ENCODE measurements at regions not wholly inside any gene's neighbourhood (a gene's known extent, or its start where the extent isn't known, plus 50 kb on each side); places are given as distances from the start of the nearest gene placed in this dataset.

- Mint-ChIP-seq H3K4me1 (no peaks in the 10 kb centered on the region), H3K27me3 (peaks cover 7% of the 10 kb centered on the region), H3K9me3 (no peaks in the 10 kb centered on the region), H3K27ac (no peak overlapping the region), H3K36me3 (no peaks in the 10 kb centered on the region), H3K4me3 (no peak overlapping the region)
- DNase-seq (no peak), ATAC-seq (ENCODE audit: low read depth) (no peak)
- POLR2A ChIA-PET: no interaction called here
These were observed 88.2 kb upstream of the HAND1 start for GRCh38 chr5:154566146-154566680.

DNA sequence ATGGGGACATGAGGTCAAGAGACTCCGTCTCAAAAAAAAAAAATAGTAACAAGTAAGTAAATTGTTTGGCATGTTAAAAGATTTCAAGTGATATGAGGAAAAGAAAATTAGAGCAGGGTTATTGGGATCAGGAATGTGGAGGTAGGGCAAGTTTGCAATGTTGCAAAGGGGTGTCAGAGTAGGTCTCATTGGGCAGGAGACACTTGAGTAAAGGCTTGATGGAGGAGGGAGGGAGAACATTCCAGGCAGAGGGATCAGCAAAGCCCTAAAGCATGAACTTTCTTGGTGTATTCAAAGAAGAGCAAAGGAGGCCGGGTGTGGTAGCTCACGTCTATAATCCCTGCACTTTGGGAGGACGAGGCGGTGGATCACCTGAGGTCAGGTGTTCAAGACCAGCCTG lies 87.1 kb upstream of the HAND1 start:
- Mint-ChIP-seq H3K27me3 (peaks cover 8% of the 10 kb centered on the region), H3K4me3 (no peak overlapping the region), H3K27ac (no peak overlapping the region), H3K9me3 (no peaks in the 10 kb centered on the region), H3K4me1 (no peaks in the 10 kb centered on the region), H3K36me3 (no peaks in the 10 kb centered on the region)
- DNase-seq (no peak), ATAC-seq (ENCODE audit: low read depth) (no peak)
- POLR2A ChIA-PET: no interaction called here

DNA sequence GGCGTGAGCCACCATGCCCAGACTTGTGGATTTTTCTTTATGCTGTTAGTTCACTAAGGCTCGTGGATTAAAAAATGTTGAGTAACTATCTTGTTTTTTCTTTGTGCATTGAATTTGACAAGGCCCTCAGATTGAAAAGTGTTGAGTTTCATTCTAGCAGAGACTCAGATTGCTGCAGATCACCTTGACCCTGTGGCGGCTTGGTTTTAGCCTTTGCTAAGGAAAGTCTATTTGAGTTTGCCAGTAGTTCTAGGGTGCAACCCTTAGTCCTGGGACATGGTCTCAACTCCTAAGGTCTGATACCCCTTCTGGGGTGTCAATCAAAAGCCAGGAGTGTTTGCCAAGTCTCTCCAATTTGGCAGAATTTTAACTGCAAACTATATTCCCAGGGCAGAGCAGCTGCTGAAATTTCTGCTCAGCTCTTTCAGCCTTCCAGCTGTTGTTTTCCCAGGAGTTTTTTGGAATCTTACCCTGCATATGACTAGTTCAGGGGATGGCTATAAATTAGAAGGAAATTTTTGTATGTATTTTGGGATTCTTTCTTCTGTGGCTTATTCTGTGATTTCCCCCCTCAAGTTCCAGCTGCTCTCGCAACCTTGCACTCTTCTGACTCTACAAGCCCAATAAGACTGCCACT lies 84.3 kb upstream of the HAND1 start:
- no peak overlapping the region for H3K27ac Mint-ChIP-seq
- POLR2A ChIA-PET: no interaction called here
- H3K27me3 Mint-ChIP-seq: peaks cover 10% of the 10 kb centered on the region
- DNase-seq (no peak), ATAC-seq (ENCODE audit: low read depth) (no peak)
- H3K4me1 Mint-ChIP-seq: no peaks in the 10 kb centered on the region
- H3K9me3 Mint-ChIP-seq: no peaks in the 10 kb centered on the region
- no peaks in the 10 kb centered on the region for H3K36me3 Mint-ChIP-seq
- no peak overlapping the region for H3K4me3 Mint-ChIP-seq

- POLR2A ChIA-PET: no interaction called here
- no peak for DNase-seq
- H3K27ac Mint-ChIP-seq: no peak overlapping the region
- H3K4me1 Mint-ChIP-seq: no peaks in the 10 kb centered on the region
- no peaks in the 10 kb centered on the region for H3K36me3 Mint-ChIP-seq
- peaks cover 4% of the 10 kb centered on the region for H3K27me3 Mint-ChIP-seq
- no peak for ATAC-seq (ENCODE audit: low read depth)
- no peak overlapping the region for H3K4me3 Mint-ChIP-seq
- peaks cover 4% of the 10 kb centered on the region for H3K9me3 Mint-ChIP-seq
These were observed 81.6 kb upstream of the HAND1 start for GRCh38 chr5:154559398-154560276.

GRCh38 chr5:154557548-154557947 lies 79.5 kb upstream of the HAND1 start:
- ATAC-seq (ENCODE audit: low read depth): no peak

GRCh38 chr5:154547551-154547950 lies 69.5 kb upstream of the HAND1 start:
- Mint-ChIP-seq H3K4me3 (no peak overlapping the region), H3K27me3 (peaks cover 44% of the 10 kb centered on the region)
- POLR2A ChIA-PET: no interaction called here

More at GRCh38 chr5:154557548-154557947, 79.5 kb upstream of the HAND1 start:
- Mint-ChIP-seq H3K27me3 (peaks cover 5% of the 10 kb centered on the region), H3K4me1 (no peaks in the 10 kb centered on the region), H3K9me3 (peaks cover 4% of the 10 kb centered on the region), H3K4me3 (no peak overlapping the region), H3K27ac (no peak overlapping the region), H3K36me3 (no peaks in the 10 kb centered on the region)
- POLR2A ChIA-PET: no interaction called here
- DNase-seq: no peak

GRCh38 chr5:154546719-154547118 lies 68.7 kb upstream of the HAND1 start:
- POLR2A ChIA-PET: no interaction called here
- no peak for ATAC-seq (ENCODE audit: low read depth)
- H3K4me3 Mint-ChIP-seq: no peak overlapping the region
- no peaks in the 10 kb centered on the region for H3K4me1 Mint-ChIP-seq
- no peak for DNase-seq
- H3K36me3 Mint-ChIP-seq: no peaks in the 10 kb centered on the region
- no peaks in the 10 kb centered on the region for H3K9me3 Mint-ChIP-seq
- peaks cover 45% of the 10 kb centered on the region for H3K27me3 Mint-ChIP-seq
- H3K27ac Mint-ChIP-seq: no peak overlapping the region

More at GRCh38 chr5:154547551-154547950, 69.5 kb upstream of the HAND1 start:
- Mint-ChIP-seq H3K36me3 (no peaks in the 10 kb centered on the region), H3K27ac (no peak overlapping the region), H3K9me3 (no peaks in the 10 kb centered on the region), H3K4me1 (no peaks in the 10 kb centered on the region)
- ATAC-seq (ENCODE audit: low read depth): no peak
- no peak for DNase-seq

- no peak overlapping the region for H3K4me3 Mint-ChIP-seq
- H3K4me1 Mint-ChIP-seq: no peaks in the 10 kb centered on the region
- DNase-seq (no peak), ATAC-seq (ENCODE audit: low read depth) (no peak)
- H3K27me3 Mint-ChIP-seq: peaks cover 39% of the 10 kb centered on the region
- no peaks in the 10 kb centered on the region for H3K9me3 Mint-ChIP-seq
- POLR2A ChIA-PET: no interaction called here
- H3K27ac Mint-ChIP-seq: no peak overlapping the region
- H3K36me3 Mint-ChIP-seq: no peaks in the 10 kb centered on the region
These were observed 66.6 kb upstream of the HAND1 start for GRCh38 chr5:154544646-154545045.

- POLR2A ChIA-PET: no interaction called here
- Mint-ChIP-seq H3K27ac (no peak overlapping the region), H3K27me3 (peaks cover 38% of the 10 kb centered on the region), H3K4me3 (no peak overlapping the region), H3K9me3 (no peaks in the 10 kb centered on the region), H3K36me3 (no peaks in the 10 kb centered on the region), H3K4me1 (no peaks in the 10 kb centered on the region)
- ATAC-seq (ENCODE audit: low read depth) (no peak), DNase-seq (no peak)
These were observed 65.4 kb upstream of the HAND1 start for GRCh38 chr5:154543380-154543779.

DNA sequence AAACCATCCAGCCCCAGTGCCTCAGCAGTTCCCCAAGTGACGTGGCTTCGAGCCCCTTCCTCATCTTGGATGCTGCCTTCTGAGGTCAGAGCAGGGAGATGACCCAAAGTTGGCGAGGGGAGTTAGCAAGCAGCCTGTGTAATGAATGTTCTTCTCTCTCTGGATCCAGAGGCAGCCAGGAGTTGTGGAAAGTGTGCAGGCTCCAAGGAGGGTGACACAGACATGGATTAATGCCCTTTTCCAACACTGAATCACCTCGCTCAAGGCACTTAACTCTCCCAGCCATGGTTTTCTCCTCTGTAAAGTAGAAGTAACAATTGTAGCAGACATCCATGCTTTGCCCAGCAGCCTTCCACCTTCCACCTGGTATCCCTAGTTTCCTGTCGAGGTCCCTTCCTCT lies 64.6 kb upstream of the HAND1 start:
- ATAC-seq (ENCODE audit: low read depth): no peak
- H3K27ac Mint-ChIP-seq: no peak overlapping the region
- no peaks in the 10 kb centered on the region for H3K36me3 Mint-ChIP-seq
- no peaks in the 10 kb centered on the region for H3K4me1 Mint-ChIP-seq
- no peaks in the 10 kb centered on the region for H3K9me3 Mint-ChIP-seq
- POLR2A ChIA-PET: no interaction called here
- no peak overlapping the region for H3K4me3 Mint-ChIP-seq
- no peak for DNase-seq
- H3K27me3 Mint-ChIP-seq: peaks cover 30% of the 10 kb centered on the region

DNA sequence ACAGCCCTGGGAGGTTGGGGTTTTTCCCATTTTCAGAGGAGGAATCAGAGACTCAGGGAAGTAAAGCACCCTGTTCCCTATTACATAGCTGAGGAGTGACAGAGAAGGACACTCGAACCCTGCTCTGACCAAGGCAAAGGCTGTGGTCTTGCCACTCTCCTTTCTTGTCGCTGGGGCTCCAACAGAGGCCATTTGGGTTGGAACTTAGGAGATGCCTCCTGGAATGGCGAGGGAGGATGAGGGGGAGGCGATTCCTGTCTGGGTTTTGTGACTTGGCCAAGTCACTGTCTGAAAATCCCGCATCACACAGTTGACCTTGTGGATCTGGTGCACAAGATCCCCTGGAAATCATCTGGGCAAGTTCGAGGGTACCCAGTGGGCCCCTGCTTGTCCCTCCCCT lies 64.0 kb upstream of the HAND1 start:
- no peaks in the 10 kb centered on the region for H3K9me3 Mint-ChIP-seq
- POLR2A ChIA-PET: no interaction called here
- no peak for ATAC-seq (ENCODE audit: low read depth)
- peaks cover 31% of the 10 kb centered on the region for H3K27me3 Mint-ChIP-seq
- H3K4me1 Mint-ChIP-seq: no peaks in the 10 kb centered on the region
- H3K36me3 Mint-ChIP-seq: no peaks in the 10 kb centered on the region
- DNase-seq: no peak
- H3K27ac Mint-ChIP-seq: no peak overlapping the region
- H3K4me3 Mint-ChIP-seq: no peak overlapping the region

DNA sequence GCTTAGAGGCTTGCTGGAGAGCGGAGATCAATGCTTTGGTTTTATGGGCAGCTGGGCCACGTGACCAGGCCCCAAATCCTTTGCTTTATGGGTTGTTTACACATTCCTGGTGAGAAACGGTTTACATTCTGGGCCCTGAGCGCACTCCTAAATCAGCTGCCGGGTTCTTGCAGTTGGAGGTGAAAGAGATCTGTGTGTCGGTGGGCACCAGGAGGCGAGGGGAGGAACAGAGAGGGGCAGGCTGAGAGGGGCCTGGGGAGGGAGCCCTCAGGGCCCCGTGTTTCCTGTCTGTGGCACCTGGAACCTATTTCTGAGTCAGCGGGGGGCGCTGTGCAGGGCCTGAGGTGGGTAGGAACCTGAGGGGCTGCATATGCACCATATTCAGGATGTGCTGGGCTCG lies 63.5 kb upstream of the HAND1 start:
- peaks cover 33% of the 10 kb centered on the region for H3K27me3 Mint-ChIP-seq

GRCh38 chr5:154540600-154540999 lies 62.6 kb upstream of the HAND1 start:
- Mint-ChIP-seq H3K4me3 (no peak overlapping the region), H3K27me3 (peaks cover 28% of the 10 kb centered on the region), H3K9me3 (no peaks in the 10 kb centered on the region), H3K4me1 (no peaks in the 10 kb centered on the region), H3K36me3 (no peaks in the 10 kb centered on the region), H3K27ac (no peak overlapping the region)
- no peak for DNase-seq
- POLR2A ChIA-PET: no interaction called here
- no peak for ATAC-seq (ENCODE audit: low read depth)

More for the DNA sequence above, 63.5 kb upstream of the HAND1 start:
- ATAC-seq (ENCODE audit: low read depth) (no peak), DNase-seq (no peak)
- Mint-ChIP-seq H3K4me1 (no peaks in the 10 kb centered on the region), H3K4me3 (no peak overlapping the region), H3K9me3 (no peaks in the 10 kb centered on the region), H3K36me3 (no peaks in the 10 kb centered on the region), H3K27ac (no peak overlapping the region)
- POLR2A ChIA-PET: no interaction called here

DNA sequence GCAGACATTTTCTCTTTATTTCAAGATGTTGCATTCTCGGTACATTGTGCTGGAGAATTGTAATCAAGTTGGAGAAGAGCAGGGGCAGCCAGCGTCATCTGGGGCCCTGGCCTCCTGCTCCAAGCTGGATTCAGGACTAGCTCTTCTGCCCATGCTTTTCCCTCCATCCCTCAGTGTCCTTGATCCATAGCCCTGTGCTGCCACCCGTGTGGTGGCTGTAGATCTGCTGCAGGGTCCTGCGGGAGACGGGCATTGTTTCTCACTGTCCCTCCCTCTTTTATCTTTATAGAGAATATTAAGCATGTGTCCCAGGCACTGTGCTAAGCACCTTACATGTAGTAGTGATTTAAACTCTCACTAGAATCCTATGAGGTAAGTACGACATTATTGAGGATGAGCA lies 60.5 kb upstream of the HAND1 start:
- H3K27ac Mint-ChIP-seq: no peak overlapping the region
- no peak for ATAC-seq (ENCODE audit: low read depth)
- POLR2A ChIA-PET: no interaction called here
- H3K36me3 Mint-ChIP-seq: no peaks in the 10 kb centered on the region
- no peaks in the 10 kb centered on the region for H3K9me3 Mint-ChIP-seq
- no peak for DNase-seq
- H3K4me3 Mint-ChIP-seq: no peak overlapping the region
- H3K27me3 Mint-ChIP-seq: peaks cover 16% of the 10 kb centered on the region
- no peaks in the 10 kb centered on the region for H3K4me1 Mint-ChIP-seq

Measured in activated naive CD8-positive, alpha-beta T cell treated with anti-CD3 and anti-CD28 coated beads, Interleukin-2, amount 10 ng/mL, durations not matched to agents 7 days and 5 days (primary cell).